NOMO-1 (cell line): ENCODE measurements at regions not wholly inside any gene's neighbourhood (a gene's known extent, or its start where the extent isn't known, plus 50 kb on each side); places are given as distances from the start of the nearest gene placed in this dataset.

ENCODE experiments used
- DNase-seq, 2 experiments: peaks; one replicate each; lab custom pipeline; 2025; ENCODE audit not compliant: unreplicated experiment in 2 of 2; lab: John Stamatoyannopoulos, UW

GRCh38 chr5:74918232-74918669, 52.1 kb upstream of the FAM169A start:
- DNase-seq: no peak

- DNase-seq: no peak
These were observed 50.9 kb upstream of the FAM169A start for GRCh38 chr5:74916831-74917710.
